ENCODE measurements at regions not wholly inside any gene's neighbourhood (a gene's known extent, or its start where the extent isn't known, plus 50 kb on each side); places are given as distances from the start of the nearest gene placed in this dataset.
"Not testable (repeated sequence)": the region's sequence is repeated elsewhere in the genome, so short reads cannot be mapped to it uniquely, and the experiment has no call there.

DNA sequence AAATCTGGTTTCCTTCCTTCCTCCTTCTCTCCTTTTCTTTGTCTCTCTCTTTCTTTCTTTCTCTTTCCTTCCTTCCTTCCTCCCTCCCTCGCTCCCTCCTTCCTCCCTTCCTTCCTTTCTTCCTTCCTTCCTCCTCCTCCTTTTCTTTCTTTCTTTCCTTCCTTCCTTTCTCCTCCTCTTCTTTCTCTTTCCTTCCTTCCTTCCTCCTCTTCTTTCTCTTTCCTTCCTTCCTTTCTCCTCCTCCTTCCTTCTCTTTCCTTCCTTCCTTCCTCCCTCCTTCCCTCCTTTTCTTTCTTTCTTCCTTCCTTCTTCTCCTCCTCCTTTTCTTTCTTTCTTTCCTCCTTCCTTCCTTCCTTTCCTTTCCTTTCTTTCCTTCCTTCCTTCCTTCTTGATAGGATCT lies 61.2 kb downstream of the VIP start:
- intact Hi-C loops (cut with micrococcal nuclease): no loop called here

GRCh38 chr6:152815230-152815872 lies 64.8 kb downstream of the VIP start:
- intact Hi-C loops (cut with micrococcal nuclease): no loop called here

DNA sequence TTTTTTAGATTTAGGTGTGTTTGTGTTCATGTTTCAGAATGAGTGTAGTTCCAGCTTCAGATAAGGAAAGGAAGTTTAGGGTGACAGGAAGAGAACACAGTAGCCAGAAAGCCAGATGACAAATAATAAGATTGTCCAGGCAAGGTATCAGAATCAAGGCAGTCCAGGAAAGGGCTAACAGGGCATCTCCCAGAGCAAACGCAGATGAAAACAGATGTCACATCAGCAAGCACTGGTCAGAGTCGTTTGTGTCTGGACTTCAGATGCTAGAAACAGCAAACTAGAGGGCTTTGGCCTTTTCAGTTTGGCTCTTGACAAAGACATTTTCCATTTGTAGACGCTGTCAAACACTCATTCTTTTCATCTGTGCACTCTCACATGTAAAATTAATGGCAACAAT lies 65.5 kb downstream of the VIP start:
- intact Hi-C loops (cut with micrococcal nuclease): no loop called here

- intact Hi-C loops (cut with micrococcal nuclease): no loop called here
Measured at GRCh38 chr6:152821525-152821924, 70.9 kb downstream of the VIP start.

DNA sequence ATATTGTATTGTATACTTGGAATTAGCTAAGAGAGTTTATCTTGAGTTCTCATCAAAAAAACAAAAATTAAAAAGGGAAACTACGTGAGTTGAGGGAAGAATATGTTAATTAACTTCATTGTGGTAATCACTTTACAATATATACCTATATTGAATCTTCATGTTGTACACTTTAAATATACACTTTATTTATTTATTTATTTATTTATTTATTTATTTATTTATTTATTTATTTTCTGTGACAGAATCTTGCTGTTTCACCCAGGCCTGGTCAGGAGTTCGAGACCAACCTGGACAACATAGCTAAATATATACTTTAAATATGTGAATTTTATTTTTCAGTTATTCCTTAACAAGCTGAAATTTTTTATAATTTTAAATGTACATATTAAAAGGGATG lies 74.1 kb downstream of the VIP start:
- intact Hi-C loops (cut with micrococcal nuclease): no loop called here

- intact Hi-C loops (cut with micrococcal nuclease): no loop called here
Measured at GRCh38 chr6:152828431-152828830, 77.8 kb downstream of the VIP start.

- intact Hi-C loops (cut with micrococcal nuclease): not testable (repeated sequence)
Measured at GRCh38 chr6:152834366-152834765, 83.8 kb downstream of the VIP start.

GRCh38 chr6:152836523-152836922 lies 85.9 kb downstream of the VIP start:
- intact Hi-C loops (cut with micrococcal nuclease): no loop called here

GRCh38 chr6:152845421-152845820 lies 94.8 kb downstream of the VIP start:
- intact Hi-C loops (cut with micrococcal nuclease): no loop called here

DNA sequence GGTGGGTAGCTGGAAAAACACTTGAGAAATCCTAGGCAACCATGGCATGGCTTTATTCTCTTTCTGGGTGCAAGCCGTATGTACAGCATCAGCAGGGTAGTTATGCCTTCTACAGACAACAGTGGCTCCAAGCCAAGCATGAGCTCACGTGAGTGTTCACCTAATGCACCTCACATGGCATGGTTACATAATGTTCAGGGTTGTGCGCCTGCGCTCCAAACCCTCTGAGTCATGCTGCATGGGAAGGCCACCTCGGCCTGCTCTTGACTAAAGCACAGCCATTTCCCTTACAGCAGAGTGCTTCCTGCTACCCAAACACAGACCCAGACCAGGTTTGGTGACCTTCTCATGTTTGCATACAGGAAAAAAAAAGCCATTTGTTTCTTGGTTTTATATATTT lies 96.2 kb downstream of the VIP start:
- intact Hi-C loops (cut with micrococcal nuclease): no loop called here

DNA sequence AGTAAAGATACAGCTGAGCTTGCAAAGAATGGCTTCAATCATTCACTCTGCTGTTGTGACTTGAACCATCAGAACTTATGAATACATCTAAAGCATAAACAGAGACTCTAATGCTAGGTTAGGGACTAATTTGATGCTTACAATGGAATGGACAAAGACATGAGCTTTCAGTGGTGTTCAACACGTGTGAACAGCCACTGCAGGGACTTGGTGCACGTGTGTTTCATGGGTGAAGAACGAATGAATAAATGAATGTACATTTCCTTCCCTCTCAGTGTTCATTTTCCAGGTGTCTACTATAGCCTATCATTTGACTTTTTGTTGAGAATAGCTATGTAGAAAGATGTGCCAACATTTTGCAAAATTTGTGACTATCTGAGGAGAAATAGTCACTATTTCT lies 98.3 kb downstream of the VIP start:
- intact Hi-C loops (cut with micrococcal nuclease): no loop called here

DNA sequence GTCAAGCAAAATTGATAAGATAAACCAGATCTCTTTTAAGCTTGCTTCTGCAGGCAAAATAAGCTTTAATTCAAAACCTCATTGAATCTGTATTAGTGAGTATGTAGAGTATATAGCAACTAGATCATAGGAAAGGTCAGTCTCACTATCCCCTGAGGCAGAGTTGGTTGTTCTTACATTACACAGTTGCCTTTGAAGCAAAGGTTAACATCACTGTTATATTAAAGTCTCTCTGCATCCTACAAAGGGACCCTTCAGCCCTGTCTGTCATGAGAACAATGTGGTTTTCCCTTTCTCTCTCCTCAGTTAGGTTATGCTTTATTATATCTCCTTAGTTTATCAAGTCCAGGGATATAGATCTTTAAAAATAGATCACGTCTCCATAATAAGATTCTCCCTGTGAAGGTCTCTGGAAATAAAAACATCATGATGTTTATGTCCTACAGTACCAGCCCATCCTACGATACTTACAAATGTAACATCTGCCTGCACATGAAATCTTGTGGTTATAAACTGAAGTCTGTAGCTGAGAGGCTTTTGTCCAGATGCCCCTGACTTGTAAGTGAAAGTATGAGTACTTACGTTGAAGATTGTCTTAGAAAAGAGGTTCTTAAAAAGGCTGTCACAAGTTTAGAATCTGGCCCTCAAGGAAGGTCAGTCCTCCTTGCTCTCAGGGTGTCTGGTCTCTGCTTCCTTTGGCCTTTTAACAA lies 103.6 kb downstream of the VIP start:
- intact Hi-C loops (cut with micrococcal nuclease): no loop called here

DNA sequence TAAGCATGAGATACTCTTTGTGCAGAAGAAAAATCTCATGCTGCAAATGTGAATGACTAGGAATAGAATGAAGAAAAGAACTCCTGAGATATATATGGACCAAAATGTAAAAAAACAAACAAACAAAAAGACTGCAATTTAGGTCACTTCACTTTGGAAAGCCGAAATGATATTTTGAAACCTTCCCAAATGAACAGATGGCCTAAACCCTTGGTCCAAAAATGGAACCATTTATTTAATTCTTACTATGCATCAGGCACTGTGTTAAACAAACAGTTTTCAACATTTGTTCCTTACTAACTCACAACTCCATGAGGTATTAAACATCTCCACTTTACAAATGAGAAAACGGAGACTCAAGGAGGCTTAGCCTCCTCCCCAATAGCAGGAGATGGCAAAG lies 107.5 kb downstream of the VIP start:
- intact Hi-C loops (cut with micrococcal nuclease): no loop called here

GRCh38 chr6:152859225-152859624 lies 108.6 kb downstream of the VIP start:
- intact Hi-C loops (cut with micrococcal nuclease): no loop called here

DNA sequence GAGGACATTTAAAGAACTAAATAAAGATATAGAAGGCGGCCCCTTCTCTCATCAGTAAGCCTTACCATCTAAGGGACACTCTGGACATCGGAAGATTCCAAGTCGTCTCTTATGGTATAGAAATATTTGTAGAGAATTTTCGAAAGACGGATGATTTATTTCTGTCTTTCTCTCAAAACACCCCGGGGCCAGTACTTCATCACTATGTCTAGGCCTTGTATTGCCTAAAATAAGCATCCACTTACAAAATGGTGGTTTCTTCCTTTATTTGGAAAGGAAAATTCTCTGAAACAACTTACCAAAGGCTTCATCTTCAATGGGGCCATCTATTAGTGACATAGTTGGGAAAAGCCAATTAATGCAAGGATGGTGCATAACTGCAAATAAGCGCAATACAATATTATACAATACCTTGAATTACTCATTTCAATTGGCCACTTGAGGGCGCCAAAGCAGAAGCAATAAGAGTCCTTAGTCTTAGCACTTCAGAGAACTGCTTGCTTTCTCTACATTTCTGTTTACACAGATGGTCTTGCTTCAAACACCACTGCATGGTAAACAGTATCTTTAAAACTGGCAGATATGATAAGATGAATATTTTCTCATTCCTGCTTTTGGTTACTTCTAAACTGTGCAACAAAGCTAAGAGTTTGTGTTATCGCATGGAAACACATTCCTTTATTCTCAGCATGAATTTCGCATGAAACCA lies 113.2 kb downstream of the VIP start:
- intact Hi-C loops (cut with micrococcal nuclease): loop anchor here (1.0 to 10.0 kb wide), 5 partner anchors 34 to 651 kb away; no protein-coding TSS in a partner anchor

DNA sequence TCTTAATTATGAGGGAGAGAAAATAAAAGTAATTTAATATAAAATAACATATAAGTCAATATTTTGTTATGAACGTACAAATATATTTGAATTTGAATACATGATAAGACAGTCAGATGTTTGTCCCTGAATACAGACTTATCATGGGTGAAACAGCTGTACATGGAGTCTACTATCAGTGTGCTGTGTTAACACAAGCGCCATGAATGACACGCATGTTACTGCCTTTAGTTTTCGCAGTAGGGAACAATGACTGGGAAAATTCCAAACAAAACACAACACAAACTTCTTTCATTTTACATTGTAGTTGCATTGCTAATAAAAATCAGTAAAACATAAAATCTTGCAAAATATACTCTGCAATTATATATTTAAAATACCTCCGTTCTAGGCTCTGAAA lies 108.6 kb downstream of the FBXO5 start:
- intact Hi-C loops (cut with micrococcal nuclease): no loop called here

DNA sequence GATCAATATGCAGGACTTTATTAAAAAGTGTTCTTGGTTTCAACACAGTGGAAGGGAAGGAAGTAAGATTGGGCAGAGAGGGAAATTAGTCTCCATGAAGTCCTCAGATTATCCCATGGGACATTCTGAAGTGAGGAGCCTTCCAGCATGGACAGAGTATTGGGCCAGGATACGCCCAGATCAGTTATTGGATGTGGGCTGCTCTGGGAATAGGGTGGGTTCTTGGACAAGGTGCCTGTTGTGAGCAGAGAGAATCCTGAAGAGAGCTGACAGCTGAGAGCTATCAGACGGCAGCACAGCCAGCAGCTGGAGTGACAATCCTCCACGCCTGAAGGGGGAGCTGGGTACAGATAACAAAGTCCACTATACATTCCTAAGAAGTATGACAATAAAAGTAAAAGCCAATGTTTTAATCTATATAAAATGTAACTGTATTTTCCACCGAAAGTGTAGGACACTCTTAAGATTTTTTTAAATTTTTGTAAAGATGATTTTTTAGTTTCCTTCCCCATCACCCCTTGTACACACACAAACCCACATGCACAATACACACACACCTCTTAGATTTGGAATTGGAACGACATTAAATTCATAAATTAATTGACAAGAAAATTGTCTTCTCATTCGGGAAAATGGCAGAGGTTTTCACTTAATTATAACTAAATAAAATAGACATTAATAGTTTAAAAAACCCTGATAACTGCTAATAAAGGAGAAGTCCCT lies 107.8 kb downstream of the FBXO5 start:
- intact Hi-C loops (cut with micrococcal nuclease): no loop called here

DNA sequence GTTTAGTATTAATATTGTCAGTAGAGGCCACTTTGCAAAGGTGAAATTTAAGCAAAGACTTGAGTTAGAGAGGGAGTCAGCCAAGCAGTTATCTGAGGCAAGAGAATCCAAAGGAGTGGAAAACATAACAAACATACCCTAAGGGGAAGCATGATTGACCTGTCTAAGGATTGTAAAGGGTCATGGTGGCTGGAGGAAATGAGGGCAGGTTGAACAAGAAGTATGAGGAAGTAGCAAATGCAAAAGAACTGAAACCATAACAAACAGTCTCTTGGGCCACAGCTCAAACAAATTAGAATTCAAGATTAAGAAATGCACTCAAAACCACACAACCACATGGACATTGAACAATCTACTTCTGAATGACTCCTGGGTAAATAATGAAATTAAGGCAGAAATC lies 103.2 kb downstream of the FBXO5 start:
- intact Hi-C loops (cut with micrococcal nuclease): no loop called here

DNA sequence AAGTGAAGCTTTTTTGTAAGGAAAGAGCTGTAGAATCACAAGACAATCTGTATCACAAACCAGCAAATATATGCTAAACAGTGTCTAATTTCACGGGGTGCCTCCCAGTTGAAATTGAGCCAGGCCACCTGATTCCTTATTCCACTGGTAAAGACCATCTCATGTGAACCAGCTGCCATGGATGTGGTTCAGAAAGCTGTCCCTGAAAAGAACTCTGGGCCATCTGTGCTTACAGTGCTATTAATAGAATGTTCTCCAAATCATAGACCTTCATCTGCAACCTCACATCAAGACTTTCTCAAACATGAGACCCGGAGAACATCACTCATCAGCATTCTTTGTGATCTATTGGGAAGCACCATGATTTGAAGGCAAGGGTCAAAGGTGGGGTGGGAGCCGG lies 89.7 kb downstream of the FBXO5 start:
- intact Hi-C loops (cut with micrococcal nuclease): no loop called here

DNA sequence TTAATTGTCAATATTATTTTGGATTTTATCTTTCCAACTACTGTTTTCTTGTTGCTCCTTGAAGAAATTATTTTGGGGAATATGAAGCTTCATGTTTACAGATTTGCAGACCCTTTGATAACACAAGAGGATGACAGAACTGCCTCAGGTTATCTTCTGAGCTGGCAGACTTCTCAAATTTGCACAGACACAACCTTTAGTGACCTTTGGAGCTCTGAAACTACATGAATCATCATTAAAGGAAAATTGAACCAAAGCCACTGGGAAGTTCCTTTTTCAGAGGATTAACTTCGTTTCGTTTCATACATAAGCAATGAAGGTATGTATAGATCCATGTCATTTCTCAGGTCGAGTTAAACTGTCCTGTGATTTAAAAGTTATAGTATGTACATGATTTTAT lies 85.9 kb downstream of the FBXO5 start:
- intact Hi-C loops (cut with micrococcal nuclease): loop anchor here (1.0 to 5.0 kb wide), 2 partner anchors 33 to 410 kb away; no protein-coding TSS in a partner anchor

DNA sequence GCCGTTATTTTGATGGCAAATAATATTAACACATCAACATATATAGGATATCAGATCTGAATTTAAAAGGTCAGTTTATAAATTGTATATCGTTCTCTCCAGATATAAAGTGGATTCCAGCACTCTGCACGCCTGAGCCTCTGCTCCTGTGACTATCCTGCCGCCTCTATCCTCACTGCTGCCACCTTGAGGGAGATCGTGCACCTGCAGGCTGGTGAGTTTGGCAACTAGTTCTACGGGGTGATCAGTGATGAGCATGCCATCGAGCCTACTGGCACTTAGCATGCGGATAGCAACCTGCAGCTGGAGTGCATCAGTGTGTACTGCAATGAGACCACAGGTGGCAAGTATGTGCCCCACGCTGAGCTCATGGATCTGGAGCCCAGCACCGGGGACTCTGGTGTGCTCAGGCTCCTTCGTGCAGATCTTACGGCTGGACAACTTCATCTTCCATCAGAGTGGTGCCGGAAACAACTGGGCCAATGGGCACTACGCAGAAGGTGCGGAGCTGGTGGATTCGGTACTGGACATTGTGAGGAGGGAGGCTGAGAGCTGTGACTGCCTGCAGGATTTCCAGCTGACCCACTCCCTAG lies 84.9 kb downstream of the FBXO5 start:
- intact Hi-C loops (cut with micrococcal nuclease): loop anchor here (1.0 to 5.0 kb wide), 2 partner anchors 34 to 411 kb away; no protein-coding TSS in a partner anchor

Measured in T-helper 2 cell treated with Interferon-gamma antibody and Interleukin-4, amounts not matched to agents 100 ng/mL and 5 ng/mL, for 36 hours (primary cell).